GM21528 (cell line): ENCODE measurements at regions not wholly inside any gene's neighbourhood (a gene's known extent, or its start where the extent isn't known, plus 50 kb on each side); places are given as distances from the start of the nearest gene placed in this dataset.

ENCODE experiments used
- ATAC-seq: cut with Tn5 transposase; IDR thresholded peaks from one replicate; pipeline ENCODE4 v1.9.1; 2021; ENCODE audit warnings: mild to moderate bottlenecking, moderate library complexity; ENCODE audit not compliant: unreplicated experiment, low FRiP score

DNA sequence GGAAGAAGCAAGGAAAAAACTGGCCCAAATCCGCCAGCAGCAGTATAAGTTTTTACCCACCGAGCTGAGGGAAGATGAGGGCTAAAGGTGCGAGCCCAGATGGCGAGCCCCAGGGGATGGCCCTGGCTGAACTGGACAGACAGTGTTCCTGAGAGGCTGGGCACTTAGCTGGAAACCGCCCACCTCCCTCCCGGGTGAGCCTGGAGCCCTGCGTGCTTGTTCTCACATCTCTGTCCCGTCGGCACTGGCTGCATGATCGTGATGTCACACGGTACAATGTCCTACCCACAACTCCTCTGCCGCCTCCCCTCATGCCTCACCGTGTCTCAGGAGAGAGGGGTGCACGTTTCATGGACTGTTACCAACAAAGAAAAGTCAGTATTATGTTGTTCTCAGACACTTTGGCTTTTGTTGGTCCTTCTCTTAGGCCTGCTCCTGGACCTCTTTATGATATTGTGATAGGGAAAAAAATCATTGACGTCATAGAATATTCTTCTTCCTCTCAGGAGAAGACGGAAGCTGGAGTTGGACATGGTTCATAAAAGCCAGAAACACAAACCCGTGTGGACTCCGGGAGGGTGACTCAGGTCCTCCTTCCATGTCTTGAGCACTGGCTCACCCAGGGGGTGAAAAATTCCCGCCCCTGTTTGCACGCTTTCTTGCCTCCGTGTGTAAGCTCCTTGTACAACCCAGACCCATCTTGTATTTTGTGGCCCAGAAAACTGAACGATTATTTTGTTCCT, 201.8 kb upstream of the TPM1 start:
- no peak for ATAC-seq

- ATAC-seq = no peak
Observed at GRCh38 chr15:62841269-62841628, 201.3 kb upstream of the TPM1 start.

DNA sequence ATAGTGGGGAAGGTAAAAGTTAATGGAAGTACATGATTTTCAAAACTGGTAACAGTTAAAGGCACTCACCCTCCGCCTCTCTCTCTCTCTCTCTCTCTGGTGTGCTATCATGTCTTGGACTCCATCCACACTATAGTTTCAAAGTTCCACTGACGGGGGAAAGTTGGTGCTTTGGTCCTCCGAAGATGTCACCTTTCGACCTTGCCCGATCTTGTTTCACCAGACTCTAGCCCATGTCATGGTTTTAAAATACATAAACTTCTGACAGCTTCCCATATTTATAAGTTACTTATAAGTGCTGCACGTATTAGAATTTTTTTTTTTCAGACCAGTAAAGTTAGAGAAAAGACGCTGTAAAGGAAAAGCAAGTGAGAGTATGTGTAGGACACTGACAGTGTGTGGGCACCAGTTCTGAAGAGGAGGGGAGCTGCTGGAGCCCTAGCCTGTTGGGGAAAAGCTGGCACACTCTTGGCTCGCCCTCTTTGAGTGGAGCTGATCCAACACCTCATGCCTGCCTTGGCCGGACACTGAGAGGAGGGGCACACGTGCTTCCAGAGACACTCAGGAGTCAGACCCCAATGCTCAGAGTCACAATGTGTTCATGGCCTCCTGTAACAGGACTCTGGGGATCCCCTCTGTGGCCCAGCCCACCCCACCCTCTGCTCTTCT, 200.5 kb upstream of the TPM1 start:
- no peak for ATAC-seq

GRCh38 chr15:62843311-62843710, 199.2 kb upstream of the TPM1 start:
- ATAC-seq = no peak

GRCh38 chr15:62844564-62845240, 197.8 kb upstream of the TPM1 start:
- ATAC-seq = no peak

- no peak for ATAC-seq
Observed at GRCh38 chr15:62845241-62846126, 197.1 kb upstream of the TPM1 start.

DNA sequence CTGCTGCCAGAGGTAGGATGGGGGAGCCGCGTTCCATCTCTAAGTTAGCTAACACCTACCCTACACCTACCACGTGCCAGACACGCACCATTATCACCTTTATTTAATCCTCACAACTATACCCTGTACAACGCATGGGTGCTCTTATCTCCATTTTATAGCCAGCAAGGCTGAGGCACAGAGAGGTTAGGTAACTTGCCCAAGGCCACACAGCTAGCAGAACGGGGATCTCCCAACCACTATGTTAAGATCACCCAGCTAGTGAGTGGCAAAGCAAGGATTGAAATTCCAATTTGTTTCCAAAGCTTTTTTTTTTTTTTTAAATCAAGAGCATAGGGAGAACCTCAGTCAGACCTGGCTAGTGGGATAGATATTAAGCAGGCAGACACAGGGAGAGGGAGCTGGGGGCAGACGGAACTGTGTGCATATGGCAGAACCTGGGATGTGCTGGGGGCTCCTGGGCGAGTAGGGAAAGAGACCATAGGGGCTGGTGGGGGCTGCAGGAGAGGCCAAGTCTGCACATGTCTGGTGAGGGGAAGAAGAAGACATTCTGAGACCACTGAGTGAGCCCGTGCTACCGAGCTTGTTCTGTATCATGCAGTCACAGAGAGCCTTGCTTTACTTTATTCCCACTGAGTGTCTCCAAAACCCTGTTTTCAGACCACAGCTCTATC, 196.3 kb upstream of the TPM1 start:
- no peak for ATAC-seq

DNA sequence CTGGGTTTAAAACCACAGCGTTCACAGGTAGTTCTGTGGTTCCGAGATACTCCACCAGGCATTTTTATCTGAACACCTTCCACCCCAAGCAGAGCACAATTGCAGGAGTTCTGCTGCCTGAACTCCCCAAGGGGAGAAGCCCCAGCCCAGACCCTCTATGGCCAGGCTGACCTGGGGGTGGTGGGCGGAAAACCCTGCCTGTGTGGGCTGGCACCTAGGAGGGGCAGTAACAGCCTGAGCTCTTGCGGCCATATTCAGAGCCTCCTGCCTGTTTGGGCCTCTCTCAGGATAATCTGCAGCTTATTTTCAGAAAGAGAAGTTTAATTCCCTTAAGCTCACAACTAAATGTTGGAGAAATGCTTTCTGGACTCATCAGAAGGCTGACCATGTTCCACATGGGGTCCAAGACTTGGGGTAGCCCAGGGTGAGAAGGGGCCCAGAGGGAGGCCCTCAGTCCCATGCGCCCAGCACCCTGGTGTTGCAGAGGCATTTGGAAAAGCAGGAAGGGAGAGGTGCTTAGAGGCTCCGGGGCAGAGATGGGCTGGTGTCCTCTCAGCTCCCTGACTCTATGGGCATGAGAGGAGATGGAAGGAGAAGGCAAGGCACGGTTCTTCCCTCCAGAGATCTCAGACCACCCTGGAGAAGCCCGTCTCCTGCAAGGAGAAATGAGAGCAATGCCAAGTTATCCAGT, 195.6 kb upstream of the TPM1 start:
- ATAC-seq = no peak

DNA sequence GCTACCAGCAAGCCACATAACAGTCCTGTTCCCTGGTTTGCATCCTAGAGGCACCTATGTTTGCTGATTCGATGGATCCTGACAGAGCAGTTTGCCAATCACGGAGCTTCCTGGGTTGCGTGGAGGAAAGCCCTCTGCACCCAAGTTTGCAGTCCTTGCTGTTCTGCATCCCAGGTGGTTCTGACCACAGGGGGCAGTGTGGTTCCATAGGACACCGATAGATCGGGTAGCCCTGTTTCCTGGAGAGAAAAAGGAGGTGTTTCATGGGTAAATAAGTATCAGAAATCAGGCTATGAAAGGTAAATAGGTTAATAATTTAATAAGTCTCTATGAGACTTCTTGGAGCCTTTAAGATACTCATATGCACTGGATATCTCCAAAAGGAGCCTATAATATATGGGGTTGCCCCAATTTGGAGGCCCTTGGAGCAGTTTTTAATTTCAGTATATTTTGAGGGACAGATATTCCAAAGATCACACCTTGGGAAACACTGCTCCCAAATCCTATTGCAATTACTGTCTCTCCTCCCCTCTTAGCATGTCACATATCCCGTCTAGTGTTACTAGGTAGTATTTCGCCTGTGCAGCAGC, 194.6 kb upstream of the TPM1 start:
- no peak for ATAC-seq

DNA sequence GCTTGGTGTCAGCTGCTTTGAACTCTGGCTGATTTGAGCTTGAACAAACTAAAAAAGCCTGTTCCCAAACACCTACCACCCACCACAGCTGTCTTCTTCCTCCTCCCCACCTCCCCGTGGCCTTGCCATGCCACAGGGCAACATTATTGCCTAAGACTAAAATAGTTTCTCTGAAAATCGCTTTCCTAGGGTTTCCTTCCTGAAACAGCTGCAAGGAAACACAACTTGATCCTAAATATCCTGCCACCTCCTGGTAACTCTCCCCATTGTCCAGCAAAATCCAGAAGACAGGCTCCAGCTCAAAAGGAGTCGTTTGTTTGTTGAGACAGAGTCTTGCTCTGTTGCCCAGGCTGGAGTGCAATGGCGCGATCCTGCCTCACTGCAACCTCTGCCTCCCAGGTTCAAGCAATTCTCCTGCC, 193.9 kb upstream of the TPM1 start:
- no peak for ATAC-seq

- ATAC-seq = no peak
Observed at GRCh38 chr15:62849316-62850106, 193.0 kb upstream of the TPM1 start.

GRCh38 chr15:62850318-62850717, 192.2 kb upstream of the TPM1 start:
- no peak for ATAC-seq

- no peak for ATAC-seq
Observed at GRCh38 chr15:62850791-62851291, 191.7 kb upstream of the TPM1 start.

DNA sequence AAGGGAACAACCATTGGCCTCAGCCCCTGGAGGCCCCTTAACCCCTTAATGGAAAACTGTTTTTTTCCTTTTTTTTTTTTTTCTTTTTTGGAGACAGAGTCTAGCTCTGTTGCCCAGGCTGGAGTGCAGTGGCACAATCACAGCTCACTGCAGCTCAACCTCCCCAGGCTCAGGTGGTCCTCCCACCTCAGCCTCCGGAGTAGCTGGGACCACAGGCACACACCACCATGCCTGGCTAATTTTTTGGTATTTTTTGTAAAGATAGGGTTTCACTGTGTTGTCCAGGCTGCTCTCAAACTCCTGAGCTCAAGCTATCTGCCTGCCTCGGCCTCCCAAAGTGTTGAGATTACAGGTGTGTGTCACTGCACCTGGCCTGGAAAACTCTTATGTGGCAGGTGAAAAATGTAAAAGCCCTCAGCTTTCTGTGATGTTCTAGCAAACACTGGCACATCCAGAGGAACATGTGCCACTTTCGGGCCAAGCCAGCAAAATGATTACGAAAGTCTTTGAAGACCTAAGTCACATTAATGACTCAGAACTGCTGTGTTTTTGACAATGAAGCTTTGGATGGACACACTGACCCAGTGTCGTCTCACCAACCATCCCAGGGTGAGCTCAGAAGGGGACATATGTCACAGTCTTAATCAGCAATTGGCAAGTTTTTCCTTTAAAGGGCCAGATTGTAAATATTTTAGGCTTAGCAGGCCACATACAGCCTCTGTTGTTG, 189.3 kb upstream of the TPM1 start:
- no peak for ATAC-seq

GRCh38 chr15:62853841-62854225, 188.7 kb upstream of the TPM1 start:
- no peak for ATAC-seq

- ATAC-seq = no peak
Observed at GRCh38 chr15:62854420-62855084, 188.0 kb upstream of the TPM1 start.

DNA sequence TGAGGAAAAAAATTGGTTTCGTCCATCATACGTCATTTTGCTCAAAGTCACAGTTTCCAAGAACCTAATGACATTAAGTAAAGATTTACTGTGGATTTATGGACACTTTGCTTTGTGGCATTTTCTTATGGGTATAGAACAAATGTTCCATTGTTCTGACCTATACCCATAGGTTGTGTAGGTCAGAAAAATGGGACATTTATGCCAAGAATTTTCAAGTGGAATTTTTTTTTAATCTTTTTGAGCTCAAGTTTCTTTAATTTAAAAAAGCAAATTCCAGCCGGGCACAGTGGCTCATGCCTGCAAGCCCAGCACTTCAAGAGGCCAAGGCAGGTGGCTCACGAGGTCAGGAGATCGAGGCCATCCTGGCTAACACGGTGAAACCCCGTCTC, 187.5 kb upstream of the TPM1 start:
- no peak for ATAC-seq
